Right lobe of liver (tissue), 6 donors: ENCODE measurements at regions not wholly inside any gene's neighbourhood (a gene's known extent, or its start where the extent isn't known, plus 50 kb on each side); places are given as distances from the start of the nearest gene placed in this dataset.

Source experiments
- ATAC-seq, 4 donors: fragments of 200-7000 bp; cut with Tn5 transposase; one replicate each; pipeline ENCODE4 v1.9.1; 2020; ENCODE audit warnings: mild to moderate bottlenecking in 4 of 4, moderate library complexity in 4 of 4
- DNase-seq, 3 donors: peaks; one replicate each; pipeline ENCODE4 v3.0.0-alpha.2; 2020
- H3K27ac ChIP-seq, 3 donors: fragments of 200-600 bp; one replicate each; pipeline ENCODE4 v1.8.0; 2022
- H3K27me3 ChIP-seq, 2 donors: fragments of 200-600 bp; one replicate each; pipeline ENCODE4 v1.8.0; 2022
- H3K36me3 ChIP-seq, 4 donors: fragments of 200-600 bp; sonication (generic) in 1 of 4; one replicate each; pipeline versions ENCODE4 v1.5.1 to v1.8.0; 2017 to 2022; ENCODE audit warnings: control low read depth in 1 of 4
- H3K4me1 ChIP-seq, 4 donors: fragments of 200-600 bp; sonication (generic) in 1 of 4; one replicate each; pipeline versions ENCODE4 v1.5.1 to v1.8.0; 2017 to 2022; ENCODE audit warnings: control low read depth in 1 of 4
- H3K4me3 ChIP-seq, 3 donors: fragments of 200-600 bp; one replicate each; pipeline ENCODE4 v1.8.0; 2022
- H3K9me3 ChIP-seq, 4 donors: fragments of 200-600 bp; sonication (generic) in 1 of 4; one replicate each; pipeline versions ENCODE4 v1.5.1 to v1.8.0; 2017 to 2022; ENCODE audit warnings: control low read depth in 1 of 4
- CTCF ChIP-seq, 4 donors: fragments of 200-600 bp in 3 of 4; fragments of 450-650 bp in 1 of 4; IDR thresholded peaks; one replicate each; pipeline versions ENCODE4 v1.5.1 to v1.8.0; 2016 to 2022; ENCODE audit warnings: antibody characterized with exemption in 4 of 4, mild to moderate bottlenecking in 2 of 4
- POLR2A ChIP-seq: fragments of 450-650 bp; IDR thresholded peaks from one replicate; pipeline ENCODE4 v1.6.1; 2017; ENCODE audit warnings: antibody characterized with exemption, mild to moderate bottlenecking
- WGBS: methylation state at CpG from one replicate; pipeline ENCODE4 v1.1.6; 2018; ENCODE audit warnings: low coverage, low lambda C conversion rate; ENCODE audit not compliant: insufficient coverage; ENCODE audit errors: missing lambda C conversion rate; 5-methylcytosine and 5-hydroxymethylcytosine counted together
- intact Hi-C, 2 donors: fragments of 100-400 bp; cut with DNase I; formaldehyde crosslinking; loops; one replicate each; pipeline versions ENCODE4 v1.11.2 to v1.14.1; 2022
- donor health status: DM: no; HTN: yes; CAD: no.
- donor health status: DM: no; HTN: no; CAD: no.
- donor health status: DM: no; HTN: no; CAD: no.
- donor health status: DM: no; HTN: yes; CAD: no.
- donor health status: DM: no; HTN: yes; CAD: no.

- Histone ChIP-seq H3K27me3 (no peaks in the 10 kb centered on the region), H3K4me3 (no peak overlapping the region), H3K9me3 (no peaks in the 10 kb centered on the region), H3K36me3 (no peaks in the 10 kb centered on the region), H3K4me1 (no peaks in the 10 kb centered on the region), H3K27ac (no peak overlapping the region)
- WGBS = 64% methylated on average over 1 of the region's 3 CpGs
- no peak for DNase-seq
- ATAC-seq = no peak
- no peak for TF ChIP-seq CTCF (IDR thresholded peaks at IDR 0.05)
- no peak for TF ChIP-seq POLR2A
- intact Hi-C loops = no loop called here
Measured at GRCh38 chr5:24804221-24804681, 159.5 kb upstream of the CDH10 start.

- Histone ChIP-seq H3K4me3 (no peak overlapping the region), H3K9me3 (no peaks in the 10 kb centered on the region), H3K27ac (no peak overlapping the region), H3K27me3 (no peaks in the 10 kb centered on the region), H3K36me3 (no peaks in the 10 kb centered on the region), H3K4me1 (no peaks in the 10 kb centered on the region)
- 46% methylated on average over 4 of the region's 4 CpGs for WGBS
- TF ChIP-seq POLR2A (no peak), CTCF (IDR thresholded peaks at IDR 0.05) (no peak)
- no peak for DNase-seq
- intact Hi-C loops = no loop called here
- ATAC-seq = no peak
Measured at GRCh38 chr5:24791326-24791725, 146.5 kb upstream of the CDH10 start.

DNA sequence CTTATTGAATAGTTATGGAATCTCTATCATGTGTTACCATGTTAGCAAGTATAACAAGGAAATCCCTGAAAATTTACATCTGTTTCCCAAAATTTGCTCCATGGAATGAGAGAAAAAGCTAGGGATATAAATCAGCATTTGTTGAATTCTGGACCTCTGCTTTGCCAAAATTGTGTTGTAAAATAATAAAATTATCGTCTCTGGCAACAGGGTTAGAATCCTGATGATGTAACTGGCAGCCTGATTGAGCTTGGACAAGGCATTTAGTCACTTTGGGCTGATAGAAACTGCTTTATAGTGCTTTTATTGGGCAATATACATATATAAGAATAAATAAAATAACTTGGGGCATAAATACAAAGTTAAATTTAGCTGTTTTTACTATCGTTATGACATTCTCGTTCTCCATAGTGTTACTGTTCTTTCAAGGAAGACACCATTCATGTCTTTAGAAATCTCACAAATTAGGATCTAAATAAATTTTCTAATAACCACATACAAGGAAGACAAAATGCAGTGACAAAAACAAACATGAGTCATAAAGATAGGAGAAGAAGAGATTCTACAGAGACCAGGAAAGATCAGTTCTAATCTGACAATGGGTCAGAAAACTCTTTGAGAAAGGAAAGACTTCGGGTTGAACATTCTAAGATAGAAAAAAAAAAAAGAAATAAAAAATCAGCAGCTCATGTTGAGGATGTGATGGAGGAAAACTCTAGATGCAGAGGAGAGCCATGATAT, 145.0 kb upstream of the CDH10 start:
- Histone ChIP-seq H3K4me1 (no peaks in the 10 kb centered on the region), H3K27ac (no peak overlapping the region), H3K36me3 (no peaks in the 10 kb centered on the region), H3K4me3 (no peak overlapping the region), H3K9me3 (no peaks in the 10 kb centered on the region), H3K27me3 (no peaks in the 10 kb centered on the region)
- intact Hi-C loops = no loop called here
- 28% methylated on average over 4 of the region's 4 CpGs for WGBS
- ATAC-seq (no peak), DNase-seq (no peak)
- TF ChIP-seq POLR2A (no peak), CTCF (IDR thresholded peaks at IDR 0.05) (no peak)

DNA sequence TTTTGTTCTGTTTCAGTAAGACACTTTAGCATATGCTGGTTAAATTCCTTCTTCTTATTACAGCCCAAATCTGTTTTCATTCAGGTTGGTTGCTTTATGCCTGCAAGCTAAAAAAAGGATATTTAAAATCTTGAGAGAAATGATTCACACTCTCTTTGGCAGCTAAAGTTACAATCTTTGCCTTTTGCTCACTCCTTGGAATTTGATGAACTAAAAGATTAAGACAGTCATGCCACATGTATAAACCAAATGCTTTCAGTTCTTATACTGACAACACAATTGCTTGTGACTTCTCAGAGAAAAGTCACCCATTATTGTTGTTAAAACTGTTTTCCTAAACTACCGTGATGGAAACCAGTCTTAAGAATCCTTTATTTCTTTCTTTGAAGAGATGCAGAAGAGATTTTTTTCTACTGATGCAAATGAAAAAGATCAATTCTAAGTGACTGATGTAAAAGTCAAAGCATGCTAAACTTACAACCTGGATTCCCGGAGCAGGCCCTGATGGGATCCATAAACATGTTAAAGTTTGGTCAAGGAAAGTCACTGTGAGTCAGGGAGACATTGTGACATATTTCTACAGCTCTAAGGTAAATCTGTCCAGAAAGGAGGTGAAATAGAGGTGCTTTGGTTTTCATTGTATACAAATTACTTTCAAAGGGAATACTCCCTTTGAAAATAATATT, 144.2 kb upstream of the CDH10 start:
- Histone ChIP-seq H3K4me3 (no peak overlapping the region), H3K9me3 (no peaks in the 10 kb centered on the region), H3K4me1 (no peaks in the 10 kb centered on the region), H3K36me3 (no peaks in the 10 kb centered on the region), H3K27ac (no peak overlapping the region), H3K27me3 (no peaks in the 10 kb centered on the region)
- ATAC-seq (no peak), DNase-seq (no peak)
- intact Hi-C loops = no loop called here
- 41% methylated on average over 2 of the region's 2 CpGs for WGBS
- TF ChIP-seq POLR2A = no peak
- TF ChIP-seq CTCF (IDR thresholded peaks at IDR 0.05) = no peak
